Tibial nerve (tissue), 4 donors: ENCODE measurements at regions not wholly inside any gene's neighbourhood (a gene's known extent, or its start where the extent isn't known, plus 50 kb on each side); places are given as distances from the start of the nearest gene placed in this dataset.

Experiments
- EP300 ChIP-seq, 2 donors: sonication (generic); formaldehyde crosslinking; IDR thresholded peaks; one replicate each; pipeline ENCODE4 v1.6.1; 2017; ENCODE audit warnings: antibody characterized with exemption in 2 of 2, mild to moderate bottlenecking in 1 of 2
- POLR2A ChIP-seq, 2 donors: fragments of 450-650 bp; IDR thresholded peaks; one replicate each; pipeline ENCODE4 v1.6.1; 2017; ENCODE audit warnings: antibody characterized with exemption in 2 of 2, mild to moderate bottlenecking in 2 of 2, moderate library complexity in 2 of 2
- TF ChIP-seq, protein P1 (sequence below), 5 experiments: fragments of 200-600 bp in 3 of 5; fragments of 450-650 bp in 2 of 5; sonication (generic) in 3 of 5; IDR thresholded peaks; one replicate each; pipeline ENCODE4 v1.5.1; 2016 to 2019; ENCODE audit warnings: antibody characterized with exemption in 5 of 5, mild to moderate bottlenecking in 3 of 5, moderate library complexity in 2 of 5

DNA sequence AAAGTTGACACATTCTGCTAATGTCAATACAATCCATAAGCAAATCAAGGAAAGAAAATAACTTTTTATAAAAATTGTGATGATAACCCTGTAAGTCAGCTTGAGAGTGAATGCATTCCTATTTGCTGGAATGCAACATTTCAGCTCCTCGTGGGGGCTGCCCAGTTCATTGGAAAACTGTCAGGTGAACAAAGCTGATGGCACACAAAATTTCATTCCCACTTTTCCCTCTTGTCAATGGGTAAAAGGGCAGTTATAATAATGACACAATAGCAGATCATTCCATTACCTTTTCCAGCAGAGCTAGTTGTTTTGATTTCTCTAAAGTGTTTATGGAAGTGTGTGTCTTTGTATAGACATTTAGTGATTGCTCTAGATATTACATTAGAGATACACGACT, 1124.6 kb upstream of the MAP3K7 start:
- TF ChIP-seq, protein P1, sequence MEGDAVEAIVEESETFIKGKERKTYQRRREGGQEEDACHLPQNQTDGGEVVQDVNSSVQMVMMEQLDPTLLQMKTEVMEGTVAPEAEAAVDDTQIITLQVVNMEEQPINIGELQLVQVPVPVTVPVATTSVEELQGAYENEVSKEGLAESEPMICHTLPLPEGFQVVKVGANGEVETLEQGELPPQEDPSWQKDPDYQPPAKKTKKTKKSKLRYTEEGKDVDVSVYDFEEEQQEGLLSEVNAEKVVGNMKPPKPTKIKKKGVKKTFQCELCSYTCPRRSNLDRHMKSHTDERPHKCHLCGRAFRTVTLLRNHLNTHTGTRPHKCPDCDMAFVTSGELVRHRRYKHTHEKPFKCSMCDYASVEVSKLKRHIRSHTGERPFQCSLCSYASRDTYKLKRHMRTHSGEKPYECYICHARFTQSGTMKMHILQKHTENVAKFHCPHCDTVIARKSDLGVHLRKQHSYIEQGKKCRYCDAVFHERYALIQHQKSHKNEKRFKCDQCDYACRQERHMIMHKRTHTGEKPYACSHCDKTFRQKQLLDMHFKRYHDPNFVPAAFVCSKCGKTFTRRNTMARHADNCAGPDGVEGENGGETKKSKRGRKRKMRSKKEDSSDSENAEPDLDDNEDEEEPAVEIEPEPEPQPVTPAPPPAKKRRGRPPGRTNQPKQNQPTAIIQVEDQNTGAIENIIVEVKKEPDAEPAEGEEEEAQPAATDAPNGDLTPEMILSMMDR (IDR thresholded peaks at IDR 0.05) = no peak
- TF ChIP-seq POLR2A (IDR thresholded peaks at IDR 0.05) (no peak), EP300 (IDR thresholded peaks at IDR 0.05) (no peak)
